ENCODE measurements at regions not wholly inside any gene's neighbourhood (a gene's known extent, or its start where the extent isn't known, plus 50 kb on each side); places are given as distances from the start of the nearest gene placed in this dataset.

DNA sequence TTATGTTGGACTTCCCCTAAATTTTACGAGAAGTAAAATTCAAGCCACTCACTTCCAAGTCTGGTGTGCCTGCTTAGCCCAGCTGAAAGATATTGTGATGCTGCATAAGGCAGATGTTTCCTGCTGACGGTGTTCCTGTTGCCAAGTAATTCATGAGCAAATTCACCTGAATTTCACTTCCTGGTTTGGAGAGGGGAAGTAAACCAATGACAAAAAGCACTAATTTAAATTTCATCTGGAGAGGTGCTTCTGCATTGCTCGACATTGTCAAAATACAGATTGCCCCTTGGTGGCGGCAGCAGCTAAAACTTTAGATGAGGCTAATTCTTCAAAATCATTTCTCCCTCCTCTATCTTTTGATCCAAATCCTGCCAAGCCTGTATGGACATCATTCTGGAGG lies 281.1 kb downstream of the AACS start:
- Histone ChIP-seq H2AFZ (ENCODE audit: low read depth, low read length) (no peak overlapping the region), H3K4me1 (ENCODE audit: control insufficient read depth, extremely low read depth, insufficient read depth, low read length) (no peaks in the 10 kb centered on the region), H3K4me3 (replicated peaks in 1 of 3; ENCODE audit: insufficient read depth in 1 of 3, low read depth in 1 of 3, low read length in 3 of 3) (no peak overlapping the region), H3K4me2 (ENCODE audit: insufficient read depth, low read length) (no peak overlapping the region), H4K20me1 (replicated peaks; ENCODE audit: control insufficient read depth, extremely low read depth, insufficient read depth, low read length) (no peaks in the 10 kb centered on the region), H3K9me3 (replicated peaks; ENCODE audit: control insufficient read depth, insufficient read depth, low read length) (no peaks in the 10 kb centered on the region), H3K9me1 (replicated peaks; ENCODE audit: control insufficient read depth, extremely low read depth, insufficient read depth, low read length) (no peaks in the 10 kb centered on the region), H3K79me2 (ENCODE audit: control insufficient read depth, insufficient read depth, low read length) (no peaks in the 10 kb centered on the region), H3K27ac (ENCODE audit: insufficient read depth, low read depth, low read length) (no peak overlapping the region), H3K9ac (replicated peaks; ENCODE audit: extremely low read depth, insufficient read depth, low read length) (no peak overlapping the region), H3K36me3 (ENCODE audit: control insufficient read depth in 2 of 2, extremely low read depth in 1 of 2, insufficient read depth in 2 of 2, low read length in 2 of 2) (no peaks in the 10 kb centered on the region), H3K27me3 (ENCODE audit: control insufficient read depth in 2 of 2, insufficient read depth in 2 of 2, low read length in 2 of 2) (no peaks in the 10 kb centered on the region)
- intact Hi-C loops (cut with micrococcal nuclease) = no loop called here
- BruUV-seq (replicated peaks) = no TSS peak
- dilution Hi-C loops (cut with MboI; ENCODE audit: extremely low pct_ligation_motif_present, low sequenced_read_pairs) = no loop called here
- DNase-seq (ENCODE audit: low read depth, low spot score) = no peak
- no peak for FAIRE-seq
- ChIA-PET CTCF (no interaction called here), POLR2A (no interaction called here)
- TF ChIP-seq JUN (IDR thresholded peaks at IDR 0.05; ENCODE audit: borderline replicate concordance, insufficient read depth, insufficient read length, low read depth) (no peak), GATA2 (IDR thresholded peaks at IDR 0.05; ENCODE audit: insufficient read depth, insufficient read length, low read depth, low read length) (no peak), POLR2AphosphoS5 (IDR thresholded peaks at IDR 0.05; ENCODE audit: insufficient read depth, low read depth, low read length) (no peak), POLR2A (IDR thresholded peaks at IDR 0.05; ENCODE audit: low read depth, low read length) (no peak), EZH2 (IDR thresholded peaks at IDR 0.05; ENCODE audit: borderline replicate concordance, low read depth, low read length, severe bottlenecking) (no peak), FOS (IDR thresholded peaks at IDR 0.05; ENCODE audit: borderline replicate concordance, insufficient read depth, low read length) (no peak), MYC (IDR thresholded peaks at IDR 0.05; ENCODE audit: low read depth, low read length) (no peak)
- TF ChIP-seq, protein P1, sequence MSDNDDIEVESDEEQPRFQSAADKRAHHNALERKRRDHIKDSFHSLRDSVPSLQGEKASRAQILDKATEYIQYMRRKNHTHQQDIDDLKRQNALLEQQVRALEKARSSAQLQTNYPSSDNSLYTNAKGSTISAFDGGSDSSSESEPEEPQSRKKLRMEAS (IDR thresholded peaks at IDR 0.05; ENCODE audit: insufficient read depth, insufficient read length) = no peak
- TF ChIP-seq, protein P2, sequence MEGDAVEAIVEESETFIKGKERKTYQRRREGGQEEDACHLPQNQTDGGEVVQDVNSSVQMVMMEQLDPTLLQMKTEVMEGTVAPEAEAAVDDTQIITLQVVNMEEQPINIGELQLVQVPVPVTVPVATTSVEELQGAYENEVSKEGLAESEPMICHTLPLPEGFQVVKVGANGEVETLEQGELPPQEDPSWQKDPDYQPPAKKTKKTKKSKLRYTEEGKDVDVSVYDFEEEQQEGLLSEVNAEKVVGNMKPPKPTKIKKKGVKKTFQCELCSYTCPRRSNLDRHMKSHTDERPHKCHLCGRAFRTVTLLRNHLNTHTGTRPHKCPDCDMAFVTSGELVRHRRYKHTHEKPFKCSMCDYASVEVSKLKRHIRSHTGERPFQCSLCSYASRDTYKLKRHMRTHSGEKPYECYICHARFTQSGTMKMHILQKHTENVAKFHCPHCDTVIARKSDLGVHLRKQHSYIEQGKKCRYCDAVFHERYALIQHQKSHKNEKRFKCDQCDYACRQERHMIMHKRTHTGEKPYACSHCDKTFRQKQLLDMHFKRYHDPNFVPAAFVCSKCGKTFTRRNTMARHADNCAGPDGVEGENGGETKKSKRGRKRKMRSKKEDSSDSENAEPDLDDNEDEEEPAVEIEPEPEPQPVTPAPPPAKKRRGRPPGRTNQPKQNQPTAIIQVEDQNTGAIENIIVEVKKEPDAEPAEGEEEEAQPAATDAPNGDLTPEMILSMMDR (IDR thresholded peaks at IDR 0.05; ENCODE audit: extremely low read depth in 1 of 2, insufficient read depth in 1 of 2, low read depth in 1 of 2, low read length in 2 of 2) = no peak

Measured in endothelial cell of umbilical vein (primary cell).